ENCODE measurements at regions not wholly inside any gene's neighbourhood (a gene's known extent, or its start where the extent isn't known, plus 50 kb on each side); places are given as distances from the start of the nearest gene placed in this dataset.

- DNase-seq (ENCODE audit: low read depth, low spot score) (no peak), FAIRE-seq (no peak)
- intact Hi-C loops (cut with micrococcal nuclease) (no loop called here), dilution Hi-C loops (cut with MboI; ENCODE audit: extremely low pct_ligation_motif_present, low sequenced_read_pairs) (no loop called here)
- Histone ChIP-seq H3K9me3 (replicated peaks; ENCODE audit: control insufficient read depth, insufficient read depth, low read length) (no peaks in the 10 kb centered on the region), H3K27ac (ENCODE audit: insufficient read depth, low read depth, low read length) (no peak overlapping the region), H2AFZ (ENCODE audit: low read depth, low read length) (no peak overlapping the region), H3K79me2 (ENCODE audit: control insufficient read depth, insufficient read depth, low read length) (no peaks in the 10 kb centered on the region), H3K9me1 (replicated peaks; ENCODE audit: control insufficient read depth, extremely low read depth, insufficient read depth, low read length) (no peaks in the 10 kb centered on the region), H3K27me3 (ENCODE audit: control insufficient read depth in 2 of 2, insufficient read depth in 2 of 2, low read length in 2 of 2) (peaks cover 3 to 14% of the 10 kb centered on the region in 2 experiments), H4K20me1 (replicated peaks; ENCODE audit: control insufficient read depth, extremely low read depth, insufficient read depth, low read length) (no peaks in the 10 kb centered on the region), H3K4me2 (ENCODE audit: insufficient read depth, low read length) (no peak overlapping the region), H3K36me3 (ENCODE audit: control insufficient read depth in 2 of 2, extremely low read depth in 1 of 2, insufficient read depth in 2 of 2, low read length in 2 of 2) (no peaks in the 10 kb centered on the region), H3K4me1 (ENCODE audit: control insufficient read depth, extremely low read depth, insufficient read depth, low read length) (no peaks in the 10 kb centered on the region), H3K4me3 (replicated peaks in 1 of 3; ENCODE audit: insufficient read depth in 1 of 3, low read depth in 1 of 3, low read length in 3 of 3) (no peak overlapping the region), H3K9ac (replicated peaks; ENCODE audit: extremely low read depth, insufficient read depth, low read length) (no peak overlapping the region)
- ChIA-PET POLR2A (no interaction called here), CTCF (no interaction called here)
- TF ChIP-seq CTCF (IDR thresholded peaks at IDR 0.05; ENCODE audit: extremely low read depth in 1 of 2, insufficient read depth in 1 of 2, low read depth in 1 of 2, low read length in 2 of 2) (no peak), GATA2 (IDR thresholded peaks at IDR 0.05; ENCODE audit: insufficient read depth, insufficient read length, low read depth, low read length) (no peak), EZH2 (IDR thresholded peaks at IDR 0.05; ENCODE audit: borderline replicate concordance, low read depth, low read length, severe bottlenecking) (no peak), JUN (IDR thresholded peaks at IDR 0.05; ENCODE audit: borderline replicate concordance, insufficient read depth, insufficient read length, low read depth) (no peak), MYC (IDR thresholded peaks at IDR 0.05; ENCODE audit: low read depth, low read length) (no peak), POLR2AphosphoS5 (IDR thresholded peaks at IDR 0.05; ENCODE audit: insufficient read depth, low read depth, low read length) (no peak), MAX (IDR thresholded peaks at IDR 0.05; ENCODE audit: insufficient read depth, insufficient read length) (no peak), FOS (IDR thresholded peaks at IDR 0.05; ENCODE audit: borderline replicate concordance, insufficient read depth, low read length) (no peak), POLR2A (IDR thresholded peaks at IDR 0.05; ENCODE audit: low read depth, low read length) (no peak)
- BruUV-seq (replicated peaks), result no TSS peak
These were observed 52.7 kb upstream of the FZD7 start for GRCh38 chr2:201980946-201981345.

Data from endothelial cell of umbilical vein (primary cell).